22Rv1 (cell line): ENCODE measurements at regions not wholly inside any gene's neighbourhood (a gene's known extent, or its start where the extent isn't known, plus 50 kb on each side); places are given as distances from the start of the nearest gene placed in this dataset.

ENCODE experiments used
- CTCF ChIP-seq: fragments of 450-650 bp; IDR thresholded peaks from 2 replicates; pipeline ENCODE4 v1.5.1; 2017; ENCODE audit warnings: mild to moderate bottlenecking
- ZFX ChIP-seq: fragments of 450-650 bp; IDR thresholded peaks from 2 replicates; pipeline ENCODE4 v1.6.1; 2017; ENCODE audit warnings: antibody characterized with exemption, borderline replicate concordance

GRCh38 chr10:27382176-27382575 is 121.9 kb upstream of the RAB18 start:
- no peak for TF ChIP-seq CTCF
- TF ChIP-seq ZFX: no peak
